Neural cell (in vitro differentiated cells): ENCODE measurements at regions not wholly inside any gene's neighbourhood (a gene's known extent, or its start where the extent isn't known, plus 50 kb on each side); places are given as distances from the start of the nearest gene placed in this dataset.

Experiments
- H2AFZ ChIP-seq: fragments of 200-600, 300-800 bp; sonication (generic), shearing (Covaris generic); 2 replicates; pipeline ENCODE4 v1.6.0; 2014; ENCODE audit warnings: low read depth, mild to moderate bottlenecking, antibody characterized with exemption, low read length, moderate library complexity
- H3F3A ChIP-seq: fragments of 200-600 bp; shearing (Covaris generic); 2 replicates; pipeline ENCODE4 v1.6.1; 2016; ENCODE audit warnings: mild to moderate bottlenecking, moderate library complexity, mixed read lengths, antibody characterized with exemption, low read length; ENCODE audit not compliant: insufficient read depth, poor library complexity, severe bottlenecking
- H3K27ac ChIP-seq: fragments of 200-600, 300-800 bp; sonication (generic), shearing (Covaris generic); 2 replicates; pipeline ENCODE4 v1.5.1; 2014; ENCODE audit warnings: mild to moderate bottlenecking, low read length, moderate library complexity
- H3K27me3 ChIP-seq: fragments of 300-800, 200-600 bp; sonication (generic), shearing (Covaris generic); 2 replicates; pipeline ENCODE4 v1.6.0; 2014; ENCODE audit warnings: mild to moderate bottlenecking, low read depth, low read length, moderate library complexity; ENCODE audit not compliant: insufficient read depth
- H3K36me3 ChIP-seq: fragments of 300-800, 200-600 bp; sonication (generic), shearing (Covaris generic); 2 replicates; pipeline ENCODE4 v1.5.1; 2014; ENCODE audit warnings: mild to moderate bottlenecking, antibody characterized with exemption, low read length, moderate library complexity; ENCODE audit not compliant: insufficient read depth
- H3K4me2 ChIP-seq: fragments of 300-800, 200-600 bp; sonication (generic), shearing (Covaris generic); 2 replicates; pipeline ENCODE4 v1.6.0; 2014; ENCODE audit warnings: mild to moderate bottlenecking, low read length
- H3K4me3 ChIP-seq: fragments of 300-800, 200-600 bp; sonication (generic), shearing (Covaris generic); 2 replicates; pipeline ENCODE4 v1.5.1; 2014; ENCODE audit warnings: mild to moderate bottlenecking, low read length, moderate library complexity
- H3K79me2 ChIP-seq: fragments of 200-600 bp; shearing (Covaris generic); replicated peaks from 2 replicates; pipeline ENCODE4 v1.6.0; 2014; ENCODE audit warnings: mild to moderate bottlenecking, low read length, moderate library complexity; ENCODE audit not compliant: insufficient read depth
- H3K9ac ChIP-seq: fragments of 300-800, 200-600 bp; sonication (generic), shearing (Covaris generic); 2 replicates; pipeline ENCODE4 v1.6.1; 2016; ENCODE audit warnings: mild to moderate bottlenecking, low read length, mixed read lengths
- H3K9me2 ChIP-seq: fragments of 200-600 bp; shearing (Covaris generic); 2 replicates; pipeline ENCODE4 v1.6.1; 2016; ENCODE audit warnings: mild to moderate bottlenecking, low read length, mixed read lengths; ENCODE audit not compliant: insufficient read depth
- H3K9me3 ChIP-seq: fragments of 200-600, 300-800 bp; sonication (generic), shearing (Covaris generic); 2 replicates; pipeline ENCODE4 v1.6.1; 2016; ENCODE audit warnings: mild to moderate bottlenecking, mixed run types, low read length, moderate library complexity, mixed read lengths
- H4K20me1 ChIP-seq: fragments of 200-600 bp; shearing (Covaris generic); 2 replicates; pipeline ENCODE4 v1.6.1; 2016; ENCODE audit warnings: mild to moderate bottlenecking, mixed run types; ENCODE audit not compliant: insufficient read depth
- EP300 ChIP-seq: fragments of 450-650 bp; conservative IDR thresholded peaks from 2 replicates; pipeline ENCODE4 v1.6.1; 2014; ENCODE audit warnings: antibody characterized with exemption, mild to moderate bottlenecking, moderate library complexity; ENCODE audit not compliant: poor library complexity, severe bottlenecking
- EZH2 ChIP-seq: fragments of 200-600, 300-800 bp; shearing (Covaris generic), sonication (generic); IDR thresholded peaks from 2 replicates; pipeline ENCODE4 v1.6.1; 2014; ENCODE audit warnings: antibody characterized with exemption, low read length, borderline replicate concordance, mild to moderate bottlenecking; ENCODE audit not compliant: insufficient read depth, poor library complexity, severe bottlenecking
- MXI1 ChIP-seq: fragments of 450-650 bp; conservative IDR thresholded peaks from 2 replicates; pipeline ENCODE4 v1.6.1; 2014; ENCODE audit warnings: antibody characterized with exemption, mild to moderate bottlenecking; ENCODE audit not compliant: poor library complexity, severe bottlenecking
- POLR2AphosphoS5 ChIP-seq: IDR thresholded peaks from 2 replicates; pipeline ENCODE4 v1.6.1; 2012
- RAD21 ChIP-seq: fragments of 450-650 bp; conservative IDR thresholded peaks from 2 replicates; pipeline ENCODE4 v1.6.1; 2014; ENCODE audit warnings: antibody characterized with exemption, mild to moderate bottlenecking, moderate library complexity
- SMC3 ChIP-seq: fragments of 450-650 bp; conservative IDR thresholded peaks from 2 replicates; pipeline ENCODE4 v1.6.1; 2014; ENCODE audit warnings: antibody characterized with exemption, mild to moderate bottlenecking, moderate library complexity; ENCODE audit not compliant: poor library complexity
- TAF1 ChIP-seq: IDR thresholded peaks from 2 replicates; pipeline ENCODE4 v1.6.1; 2012; ENCODE audit warnings: low read depth
- TF ChIP-seq, protein P1 (sequence below): IDR thresholded peaks from 2 replicates; pipeline ENCODE4 v1.6.1; 2012; ENCODE audit warnings: borderline replicate concordance
- TF ChIP-seq, protein P2 (sequence below): fragments of 450-650 bp; IDR thresholded peaks from 2 replicates; pipeline ENCODE4 v1.5.1; 2014; ENCODE audit warnings: antibody characterized with exemption, mild to moderate bottlenecking, moderate library complexity; ENCODE audit not compliant: poor library complexity, severe bottlenecking

DNA sequence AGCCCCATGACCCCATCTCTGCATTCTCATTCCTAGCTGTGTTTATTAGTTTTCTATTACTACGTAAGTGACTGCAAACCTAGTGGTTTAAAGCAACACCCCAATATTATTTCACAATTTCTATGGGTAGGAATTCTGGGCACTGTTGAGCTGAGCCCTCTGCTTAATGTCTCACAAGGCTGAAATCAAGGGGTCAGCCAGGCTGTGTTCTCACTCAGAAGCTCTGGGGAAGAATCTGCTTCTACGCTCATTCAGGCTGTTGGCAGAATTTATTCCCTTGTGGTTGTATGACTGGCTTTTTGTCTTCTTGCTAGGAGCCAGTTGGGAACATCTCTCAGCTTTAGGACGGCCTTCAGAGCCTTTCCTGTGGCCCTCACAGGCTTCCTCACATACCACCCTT, 181.0 kb downstream of the GIPC2 start:
- H3K79me2 ChIP-seq: no peaks in the 10 kb centered on the region
- no peaks in the 10 kb centered on the region for H4K20me1 ChIP-seq
- H3K9ac ChIP-seq: no peak overlapping the region
- H3K27ac ChIP-seq: no peak overlapping the region
- H3K4me2 ChIP-seq: no peak overlapping the region
- H3K4me3 ChIP-seq: no peak overlapping the region
- no peaks in the 10 kb centered on the region for H3K9me3 ChIP-seq
- no peaks in the 10 kb centered on the region for H3K36me3 ChIP-seq
- no peaks in the 10 kb centered on the region for H3F3A ChIP-seq
- no peak overlapping the region for H2AFZ ChIP-seq
- no peaks in the 10 kb centered on the region for H3K27me3 ChIP-seq
- TF ChIP-seq EZH2 (no peak), MXI1 (no peak), RAD21 (no peak), EP300 (no peak), SMC3 (no peak), POLR2AphosphoS5 (no peak), TAF1 (no peak)
- TF ChIP-seq, protein P1, sequence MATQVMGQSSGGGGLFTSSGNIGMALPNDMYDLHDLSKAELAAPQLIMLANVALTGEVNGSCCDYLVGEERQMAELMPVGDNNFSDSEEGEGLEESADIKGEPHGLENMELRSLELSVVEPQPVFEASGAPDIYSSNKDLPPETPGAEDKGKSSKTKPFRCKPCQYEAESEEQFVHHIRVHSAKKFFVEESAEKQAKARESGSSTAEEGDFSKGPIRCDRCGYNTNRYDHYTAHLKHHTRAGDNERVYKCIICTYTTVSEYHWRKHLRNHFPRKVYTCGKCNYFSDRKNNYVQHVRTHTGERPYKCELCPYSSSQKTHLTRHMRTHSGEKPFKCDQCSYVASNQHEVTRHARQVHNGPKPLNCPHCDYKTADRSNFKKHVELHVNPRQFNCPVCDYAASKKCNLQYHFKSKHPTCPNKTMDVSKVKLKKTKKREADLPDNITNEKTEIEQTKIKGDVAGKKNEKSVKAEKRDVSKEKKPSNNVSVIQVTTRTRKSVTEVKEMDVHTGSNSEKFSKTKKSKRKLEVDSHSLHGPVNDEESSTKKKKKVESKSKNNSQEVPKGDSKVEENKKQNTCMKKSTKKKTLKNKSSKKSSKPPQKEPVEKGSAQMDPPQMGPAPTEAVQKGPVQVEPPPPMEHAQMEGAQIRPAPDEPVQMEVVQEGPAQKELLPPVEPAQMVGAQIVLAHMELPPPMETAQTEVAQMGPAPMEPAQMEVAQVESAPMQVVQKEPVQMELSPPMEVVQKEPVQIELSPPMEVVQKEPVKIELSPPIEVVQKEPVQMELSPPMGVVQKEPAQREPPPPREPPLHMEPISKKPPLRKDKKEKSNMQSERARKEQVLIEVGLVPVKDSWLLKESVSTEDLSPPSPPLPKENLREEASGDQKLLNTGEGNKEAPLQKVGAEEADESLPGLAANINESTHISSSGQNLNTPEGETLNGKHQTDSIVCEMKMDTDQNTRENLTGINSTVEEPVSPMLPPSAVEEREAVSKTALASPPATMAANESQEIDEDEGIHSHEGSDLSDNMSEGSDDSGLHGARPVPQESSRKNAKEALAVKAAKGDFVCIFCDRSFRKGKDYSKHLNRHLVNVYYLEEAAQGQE: no peak
- TF ChIP-seq, protein P2, sequence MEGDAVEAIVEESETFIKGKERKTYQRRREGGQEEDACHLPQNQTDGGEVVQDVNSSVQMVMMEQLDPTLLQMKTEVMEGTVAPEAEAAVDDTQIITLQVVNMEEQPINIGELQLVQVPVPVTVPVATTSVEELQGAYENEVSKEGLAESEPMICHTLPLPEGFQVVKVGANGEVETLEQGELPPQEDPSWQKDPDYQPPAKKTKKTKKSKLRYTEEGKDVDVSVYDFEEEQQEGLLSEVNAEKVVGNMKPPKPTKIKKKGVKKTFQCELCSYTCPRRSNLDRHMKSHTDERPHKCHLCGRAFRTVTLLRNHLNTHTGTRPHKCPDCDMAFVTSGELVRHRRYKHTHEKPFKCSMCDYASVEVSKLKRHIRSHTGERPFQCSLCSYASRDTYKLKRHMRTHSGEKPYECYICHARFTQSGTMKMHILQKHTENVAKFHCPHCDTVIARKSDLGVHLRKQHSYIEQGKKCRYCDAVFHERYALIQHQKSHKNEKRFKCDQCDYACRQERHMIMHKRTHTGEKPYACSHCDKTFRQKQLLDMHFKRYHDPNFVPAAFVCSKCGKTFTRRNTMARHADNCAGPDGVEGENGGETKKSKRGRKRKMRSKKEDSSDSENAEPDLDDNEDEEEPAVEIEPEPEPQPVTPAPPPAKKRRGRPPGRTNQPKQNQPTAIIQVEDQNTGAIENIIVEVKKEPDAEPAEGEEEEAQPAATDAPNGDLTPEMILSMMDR: no peak
- no peaks in the 10 kb centered on the region for H3K9me2 ChIP-seq

DNA sequence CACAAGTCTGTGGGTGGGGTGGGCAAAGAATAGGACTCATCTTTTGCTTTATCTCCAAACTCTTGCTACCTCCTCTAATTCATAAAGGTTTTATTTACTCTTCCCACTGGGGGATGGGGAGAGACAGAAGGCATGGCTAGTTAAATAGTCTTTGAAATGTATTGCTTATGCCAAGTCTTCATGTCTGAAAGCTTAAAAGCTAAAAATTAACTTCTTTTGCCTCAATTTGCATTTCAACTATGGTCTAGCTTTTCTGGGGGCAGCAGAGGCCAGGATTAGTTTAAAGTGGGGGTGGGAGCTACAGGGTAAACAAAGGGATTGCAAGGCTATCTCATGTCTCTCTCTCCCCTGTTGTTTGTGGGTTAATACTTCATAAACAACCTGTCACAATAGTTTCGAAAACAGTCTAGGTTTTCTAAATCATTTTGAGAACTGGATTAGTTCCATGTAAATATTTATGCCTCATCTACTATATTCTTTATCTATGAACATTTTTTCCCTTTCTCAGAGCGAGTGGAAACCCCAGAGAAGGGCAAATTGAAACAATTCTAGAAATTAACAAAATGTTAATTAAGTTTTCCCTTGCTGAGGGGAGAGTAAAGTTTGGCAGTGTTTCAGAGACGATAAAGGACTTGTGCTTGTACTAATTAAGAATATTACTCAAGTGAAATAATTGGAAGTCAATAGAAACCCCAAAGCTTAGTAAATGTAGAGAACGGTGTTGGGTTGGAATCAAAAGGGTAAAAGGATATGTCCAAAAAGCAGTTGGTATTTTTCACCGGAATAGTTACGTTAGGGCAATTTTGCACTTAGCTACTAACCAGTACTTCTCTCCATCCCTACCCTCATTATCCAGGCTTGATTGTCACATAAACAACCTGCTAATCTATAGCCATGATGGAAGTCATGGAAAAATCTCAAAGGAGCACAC, 182.2 kb downstream of the GIPC2 start:
- no peaks in the 10 kb centered on the region for H3K9me2 ChIP-seq
- no peaks in the 10 kb centered on the region for H3K79me2 ChIP-seq
- H2AFZ ChIP-seq: no peak overlapping the region
- H3K27me3 ChIP-seq: no peaks in the 10 kb centered on the region
- no peaks in the 10 kb centered on the region for H3K36me3 ChIP-seq
- no peak overlapping the region for H3K9ac ChIP-seq
- no peaks in the 10 kb centered on the region for H4K20me1 ChIP-seq
- no peaks in the 10 kb centered on the region for H3K9me3 ChIP-seq
- no peak overlapping the region for H3K27ac ChIP-seq
- no peak overlapping the region for H3K4me3 ChIP-seq
- no peak overlapping the region for H3K4me2 ChIP-seq
- TF ChIP-seq, protein P1: no peak
- TF ChIP-seq TAF1 (no peak), EZH2 (no peak), MXI1 (no peak), EP300 (no peak), SMC3 (no peak), RAD21 (no peak), POLR2AphosphoS5 (no peak)
- TF ChIP-seq, protein P2: no peak
- no peaks in the 10 kb centered on the region for H3F3A ChIP-seq
